NCI-H1048 (cell line): ENCODE measurements at regions not wholly inside any gene's neighbourhood (a gene's known extent, or its start where the extent isn't known, plus 50 kb on each side); places are given as distances from the start of the nearest gene placed in this dataset.

Experiments used
- DNase-seq: peaks from one replicate; lab custom pipeline; 2025; lab: John Stamatoyannopoulos, UW

DNA sequence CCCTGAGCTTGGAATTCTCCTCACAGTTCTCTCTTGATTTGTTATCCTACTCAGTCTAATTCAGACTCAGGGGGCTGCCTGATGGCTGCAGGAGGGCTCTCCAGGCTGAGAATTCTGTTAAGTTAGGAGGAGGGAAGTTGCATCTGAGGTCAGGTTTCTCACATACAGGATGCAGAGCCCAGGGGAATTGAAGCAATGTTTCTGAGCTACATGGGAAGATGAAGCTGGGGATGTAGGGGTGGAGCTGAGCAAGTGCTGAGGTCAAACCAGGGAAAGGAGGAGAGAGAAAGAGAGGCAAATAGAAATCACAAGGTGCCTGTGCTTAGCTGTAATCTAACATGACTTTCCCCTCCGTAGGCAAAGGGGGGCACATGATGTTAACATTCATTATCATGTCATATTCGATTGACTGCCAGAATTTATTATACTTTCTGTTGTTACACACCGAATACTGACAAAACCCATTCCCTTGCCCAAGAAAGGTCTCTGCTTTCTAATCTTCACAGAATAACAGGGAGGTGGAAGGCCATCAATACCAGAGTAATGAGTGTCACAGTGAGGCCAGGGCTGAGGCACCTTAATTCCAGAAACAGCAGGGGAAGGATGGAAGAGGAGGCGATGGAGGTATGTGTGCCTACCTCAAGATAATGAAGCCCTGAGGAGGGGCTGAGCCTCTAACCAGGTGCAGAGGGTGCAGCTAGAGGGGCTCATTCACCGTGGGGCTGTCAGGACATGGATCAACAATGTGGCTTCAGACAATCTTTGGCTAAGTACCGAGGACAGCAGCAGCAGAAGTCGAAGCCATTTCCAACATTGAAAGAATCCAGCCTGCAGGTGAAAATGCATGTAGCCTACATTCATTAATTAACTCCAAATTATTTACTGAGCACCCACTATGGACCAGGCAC is 205.4 kb upstream of the SNX19 start:
- no peak for DNase-seq

DNA sequence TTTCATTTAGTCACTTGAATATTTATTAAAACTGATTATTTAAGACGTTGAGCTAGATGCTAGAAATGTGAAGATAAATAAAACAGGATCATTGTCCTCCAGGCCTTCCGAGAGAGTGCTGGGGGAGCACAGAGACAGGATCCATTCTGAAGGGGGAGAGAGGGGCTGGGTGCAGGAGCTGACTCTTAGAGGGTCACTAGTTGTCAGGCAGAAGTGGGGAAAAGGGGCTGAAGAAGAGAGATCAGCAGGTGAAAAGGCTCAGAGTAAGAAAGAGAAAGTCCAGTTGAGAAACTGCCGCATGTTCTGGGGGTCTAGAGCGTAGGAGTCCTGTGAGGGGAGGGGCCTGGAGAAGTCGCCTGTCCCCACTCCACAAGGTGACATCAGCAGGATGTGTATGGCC is 206.2 kb upstream of the SNX19 start:
- no peak for DNase-seq

DNA sequence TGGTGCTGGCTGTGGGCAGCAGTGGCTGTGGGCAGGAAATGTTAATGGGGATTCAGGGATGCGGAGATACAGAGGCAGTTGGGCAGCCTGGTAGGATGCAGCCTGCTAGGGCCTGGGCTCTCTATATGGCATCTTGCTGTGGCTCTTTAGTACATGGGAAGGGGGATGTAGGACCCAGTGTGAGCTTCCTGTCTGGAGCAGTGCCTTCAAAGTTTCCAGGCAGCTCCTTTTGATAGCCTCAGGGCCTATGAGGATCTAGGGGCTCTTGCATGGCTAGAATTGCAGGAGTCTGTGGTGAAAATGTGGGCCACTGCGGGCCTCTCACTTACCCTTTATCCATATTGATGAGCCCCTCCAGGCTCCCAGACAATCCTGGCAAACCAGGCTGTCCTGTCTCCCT is 213.2 kb upstream of the SNX19 start:
- no peak for DNase-seq

DNA sequence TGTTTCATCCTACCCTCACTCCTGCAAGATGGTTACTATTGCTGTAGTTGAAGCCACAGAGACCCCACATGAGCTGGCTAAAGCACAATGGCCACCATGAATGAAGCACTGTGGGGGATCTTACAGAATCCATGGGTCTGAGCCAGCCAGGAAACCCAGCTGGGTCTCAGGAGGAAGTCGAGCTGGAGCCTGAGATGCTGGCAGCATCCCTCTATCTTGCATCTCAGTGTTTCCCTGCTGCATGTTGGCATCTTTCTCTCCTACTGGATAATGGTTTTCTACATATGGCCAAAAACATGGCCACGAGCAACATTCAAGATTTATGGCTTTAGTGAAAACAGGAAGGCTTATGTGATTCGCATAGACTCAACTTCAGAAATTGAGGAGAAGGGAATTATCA is 219.3 kb upstream of the SNX19 start:
- DNase-seq: no peak

DNA sequence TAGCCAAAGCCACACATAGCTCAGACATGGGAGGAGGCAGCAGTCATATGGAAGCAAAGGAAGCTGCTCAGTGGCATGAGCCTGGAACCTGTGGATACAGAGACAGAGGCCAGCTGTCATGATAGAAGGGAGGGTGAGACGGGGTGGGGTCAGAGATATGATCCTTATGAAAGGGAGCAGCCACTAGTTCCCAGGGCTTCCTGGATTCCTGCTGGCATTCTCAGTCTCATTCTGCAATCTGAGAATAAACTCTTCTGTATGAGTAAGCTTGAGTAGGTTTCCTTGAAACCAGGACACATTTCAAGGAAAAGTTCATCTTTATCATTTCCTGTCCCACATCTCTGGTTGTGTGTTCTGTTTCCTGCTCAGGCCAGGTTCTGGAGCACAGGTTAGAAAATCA is 220.2 kb upstream of the SNX19 start:
- no peak for DNase-seq

DNA sequence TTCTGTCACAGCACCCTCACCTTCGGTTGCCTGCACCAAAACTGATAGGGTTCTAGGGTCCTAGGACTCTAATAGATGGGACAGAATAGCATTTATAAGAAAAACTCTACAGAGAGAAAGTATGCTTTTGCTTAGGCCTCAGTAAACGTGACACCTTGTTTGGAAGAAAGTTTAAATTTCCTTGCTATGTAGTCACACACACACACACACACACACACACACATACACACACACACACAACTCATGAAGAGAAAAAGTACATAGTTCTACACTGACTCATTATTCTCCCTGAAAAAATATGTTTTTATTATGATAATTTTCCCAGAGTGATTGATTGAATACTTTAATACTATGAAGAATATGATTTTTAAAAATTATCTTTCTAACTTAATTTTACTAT is 220.8 kb upstream of the SNX19 start:
- DNase-seq: no peak

DNA sequence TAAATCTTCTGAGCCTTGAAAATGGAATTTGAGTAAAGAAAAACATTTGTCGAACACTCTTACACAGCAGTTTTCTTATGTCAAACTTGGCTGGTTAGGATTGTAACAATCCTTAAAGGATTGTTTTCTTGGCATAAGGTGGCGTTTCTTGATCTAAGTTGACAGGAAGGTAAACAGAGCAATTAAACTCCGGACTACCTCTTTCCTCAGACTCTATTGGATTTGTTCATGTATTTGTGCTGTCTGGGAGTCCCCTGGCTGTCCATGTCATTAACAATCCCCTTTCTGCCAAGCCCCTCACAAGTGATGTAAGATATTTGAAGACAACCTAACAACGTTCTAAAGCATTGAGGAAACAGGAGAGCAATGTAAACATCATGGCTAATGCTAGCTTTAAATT is 222.5 kb upstream of the SNX19 start:
- no peak for DNase-seq

DNA sequence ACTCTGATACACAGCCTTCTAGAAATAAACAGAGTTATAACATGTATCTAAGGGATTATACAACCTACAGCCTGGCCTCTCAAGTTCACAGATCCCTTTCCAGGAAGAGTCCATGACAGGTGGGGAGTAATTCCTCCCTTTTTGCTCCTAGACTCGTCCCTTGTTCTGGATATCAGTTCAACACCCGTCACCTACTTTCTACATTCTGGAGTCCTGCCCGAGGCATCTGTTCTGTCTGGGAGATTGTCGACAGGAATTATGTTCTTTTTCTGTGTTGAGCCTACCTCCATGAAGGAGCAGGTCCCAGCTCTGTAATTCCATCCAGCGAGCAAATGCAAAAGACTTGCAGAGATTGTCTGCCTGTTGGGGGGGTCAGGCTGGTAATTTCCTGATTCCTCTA is 224.6 kb upstream of the NTM start:
- DNase-seq: no peak

DNA sequence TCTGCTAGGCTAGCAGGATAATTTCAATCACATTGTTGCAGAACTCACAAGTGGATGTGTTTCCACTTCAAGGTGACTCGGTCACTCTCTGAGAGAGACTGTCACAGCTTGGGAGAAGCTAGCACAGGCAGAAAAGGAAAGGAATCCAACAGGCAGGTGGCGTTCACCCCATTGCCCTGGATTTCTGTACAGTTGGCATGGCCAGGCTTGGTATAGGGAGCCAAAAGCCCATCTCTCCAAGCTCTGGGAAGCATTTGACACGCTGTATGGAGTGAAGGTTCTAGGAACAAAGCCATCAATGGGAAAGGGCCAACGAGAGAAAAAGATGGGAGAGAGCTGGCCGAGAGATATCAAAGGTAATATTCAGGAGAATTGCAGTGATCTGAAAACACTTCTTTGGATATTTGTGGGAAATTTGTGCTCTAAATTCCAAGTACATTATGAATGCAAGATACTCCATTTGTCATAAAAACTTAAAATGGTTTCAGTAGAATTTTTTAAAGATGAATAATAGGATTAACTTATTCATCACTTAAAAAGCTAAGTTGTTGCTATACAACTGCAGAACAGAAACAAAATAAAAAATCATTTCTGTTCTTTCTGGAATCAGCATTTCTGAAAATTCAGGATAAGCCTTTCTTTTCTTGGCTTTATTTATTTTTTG is 223.5 kb upstream of the NTM start:
- no peak for DNase-seq

DNA sequence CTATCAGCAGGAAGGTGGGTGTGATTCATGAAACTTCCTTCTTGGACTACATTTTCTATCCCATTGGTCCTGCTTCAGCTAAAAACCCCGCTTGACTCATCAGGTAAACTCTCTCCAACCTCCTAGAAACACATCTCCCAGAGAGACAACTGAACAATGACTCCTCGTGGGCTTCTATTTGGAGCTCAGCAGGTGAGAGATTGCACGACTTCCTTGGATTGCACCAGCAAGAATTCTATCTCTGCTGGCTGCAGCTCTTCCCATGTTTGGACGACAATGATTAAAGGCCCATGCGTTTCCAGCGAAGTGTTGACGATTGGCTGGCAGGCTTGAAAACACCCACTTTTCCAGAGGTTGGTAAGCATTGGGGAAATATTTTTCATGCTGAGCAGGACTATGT is 216.1 kb upstream of the NTM start:
- no peak for DNase-seq

DNA sequence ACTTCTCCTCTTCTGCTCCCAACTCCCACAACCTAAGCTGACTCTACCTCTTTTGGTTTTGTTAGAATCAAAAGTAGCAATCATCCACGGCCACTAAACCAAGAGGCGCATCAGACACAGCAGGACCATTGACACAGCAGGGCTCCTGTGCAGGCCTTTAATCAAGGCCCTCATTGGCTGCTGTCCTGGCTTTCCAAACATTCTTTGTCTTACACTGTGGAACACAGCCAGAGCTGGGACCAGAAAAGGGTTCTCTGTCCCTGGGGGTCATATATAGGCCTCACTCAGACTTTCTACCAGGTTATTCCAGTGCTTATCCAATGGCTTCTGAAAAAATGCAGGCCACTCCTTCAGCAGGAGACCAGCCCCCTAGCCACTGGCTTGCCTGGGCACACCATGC is 212.7 kb upstream of the NTM start:
- DNase-seq: no peak

DNA sequence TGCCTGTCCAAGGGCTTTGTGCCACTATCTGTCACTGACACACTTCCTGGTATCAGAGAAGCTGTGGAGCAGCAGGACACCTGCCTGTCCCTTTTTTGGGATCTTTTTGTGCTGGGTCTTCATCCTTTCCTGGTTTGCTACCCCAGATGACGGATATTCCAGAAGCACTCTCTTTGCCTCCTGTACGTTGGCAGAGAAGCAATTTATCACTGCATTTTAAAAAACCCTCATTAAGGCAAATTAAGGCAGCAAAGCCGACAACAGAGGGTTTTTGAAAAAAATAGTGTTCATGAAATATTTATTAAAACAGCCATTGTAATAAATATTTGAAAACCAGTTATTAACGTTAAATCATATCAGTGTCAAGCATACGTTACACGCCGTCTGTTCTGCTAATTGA is 209.6 kb upstream of the NTM start:
- no peak for DNase-seq

DNA sequence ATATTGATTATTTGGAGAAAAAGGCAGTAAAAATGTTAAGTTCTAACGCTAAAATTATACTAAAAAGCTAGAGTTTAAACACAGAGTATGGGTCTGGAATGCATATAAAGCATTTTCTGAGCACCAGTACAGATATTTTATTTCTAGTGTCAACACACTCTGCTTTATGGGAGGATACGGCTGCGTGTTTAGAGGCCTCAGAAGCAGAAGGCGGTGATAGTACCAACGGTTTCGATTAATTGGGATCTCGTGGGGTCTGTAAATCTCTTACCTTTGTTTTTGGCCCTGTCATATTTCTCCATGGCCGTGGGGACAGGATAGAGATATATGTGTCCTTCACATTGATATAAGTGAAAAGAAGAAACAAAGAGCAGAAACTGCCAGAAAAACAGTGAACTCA is 206.8 kb upstream of the NTM start:
- DNase-seq: no peak

DNA sequence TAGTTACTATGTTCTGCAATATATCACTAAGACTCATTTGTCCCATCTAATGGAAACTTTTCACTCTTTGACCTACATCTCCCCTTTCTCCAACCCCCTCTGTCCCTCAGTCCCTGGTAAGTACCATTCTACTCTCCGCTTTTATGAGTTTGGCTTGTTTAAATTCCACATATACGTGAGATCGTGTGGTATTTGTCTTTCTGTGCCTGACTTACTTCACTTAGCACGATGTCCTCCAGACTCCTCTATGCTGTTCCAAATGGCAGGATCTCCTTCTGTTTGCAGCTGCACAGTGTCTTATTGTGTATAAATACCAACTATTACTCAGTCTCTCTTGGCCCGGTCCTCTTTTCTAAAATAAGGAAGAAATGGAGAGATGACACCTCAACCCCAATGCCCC is 205.4 kb upstream of the NTM start:
- no peak for DNase-seq

DNA sequence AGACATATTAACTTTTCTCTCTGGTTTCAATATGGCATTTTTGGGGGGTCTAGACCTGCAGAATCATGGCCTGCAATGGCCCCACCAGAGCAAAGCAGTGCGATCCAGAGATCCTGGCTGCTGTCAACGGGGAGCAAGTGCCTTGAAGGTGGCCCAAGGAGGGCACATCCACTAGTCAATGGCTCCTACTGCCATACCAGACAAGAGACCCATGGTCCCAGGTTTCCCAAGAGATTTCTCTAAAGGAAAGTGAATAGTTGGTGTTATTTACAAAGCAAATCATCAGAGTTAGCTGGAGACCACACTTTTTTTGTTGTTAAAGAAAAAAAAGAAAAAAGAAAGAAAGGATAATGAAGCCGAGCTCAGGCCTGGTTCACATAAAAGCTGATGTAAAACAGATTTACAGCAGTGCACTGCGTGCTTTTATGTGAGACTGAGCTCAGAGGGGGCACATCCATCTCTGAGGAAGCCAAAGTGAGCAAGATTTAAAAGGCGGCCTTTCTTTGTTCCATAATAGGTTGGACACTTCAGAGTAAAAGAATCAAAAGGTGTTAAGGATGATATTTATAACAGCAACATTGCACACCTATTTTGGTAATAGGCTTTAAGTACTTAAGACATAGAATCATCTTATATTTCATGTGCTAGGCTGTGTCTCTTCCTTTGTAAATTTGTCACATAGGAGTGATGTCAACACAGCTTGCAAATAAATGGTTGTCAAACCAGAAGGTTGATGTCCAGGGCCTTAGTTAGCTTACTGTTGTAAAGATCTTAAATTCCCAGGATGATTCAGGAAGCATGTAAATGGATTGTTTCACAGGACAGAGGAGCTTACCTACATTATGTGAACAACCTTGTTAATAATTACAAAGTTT is 201.3 kb upstream of the NTM start:
- DNase-seq: no peak

DNA sequence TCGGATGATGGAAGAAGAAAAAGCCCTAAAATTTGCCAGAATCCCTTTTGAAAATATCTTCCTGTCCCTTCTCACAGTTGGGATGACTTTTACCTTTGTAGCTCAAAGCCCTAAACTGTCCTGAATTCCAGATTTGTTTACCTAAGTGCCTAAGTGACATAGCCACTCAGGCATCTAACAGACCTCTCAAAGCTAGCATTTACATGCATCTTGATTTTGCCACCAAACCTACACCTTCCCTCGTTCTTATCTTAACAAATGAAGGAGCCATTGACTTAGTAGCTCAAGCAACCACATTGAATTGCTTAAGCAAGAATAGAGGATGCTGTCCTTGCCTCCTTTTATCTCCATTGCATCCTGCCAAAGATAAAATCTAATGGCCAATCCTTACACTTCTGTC is 198.4 kb upstream of the NTM start:
- DNase-seq: no peak

DNA sequence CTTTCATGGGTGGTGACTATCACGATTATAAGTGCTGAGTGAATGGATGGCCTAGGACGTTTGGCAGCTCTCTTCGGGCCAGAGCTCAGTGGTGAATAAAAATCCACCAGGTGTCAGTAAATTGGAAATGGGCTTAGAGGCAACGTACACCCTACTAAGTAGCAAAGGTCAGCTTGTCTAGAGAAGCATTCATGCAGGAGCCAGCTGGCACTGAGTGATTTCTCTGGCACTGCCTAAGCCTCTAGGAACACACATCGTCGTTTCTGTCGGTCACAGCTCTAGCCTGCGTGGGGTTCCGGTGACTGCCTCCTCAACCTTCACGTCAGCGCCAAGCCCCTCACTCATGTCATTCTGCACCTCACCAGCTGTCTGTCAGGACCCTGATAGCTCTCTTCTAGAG is 192.4 kb upstream of the NTM start:
- DNase-seq: no peak

DNA sequence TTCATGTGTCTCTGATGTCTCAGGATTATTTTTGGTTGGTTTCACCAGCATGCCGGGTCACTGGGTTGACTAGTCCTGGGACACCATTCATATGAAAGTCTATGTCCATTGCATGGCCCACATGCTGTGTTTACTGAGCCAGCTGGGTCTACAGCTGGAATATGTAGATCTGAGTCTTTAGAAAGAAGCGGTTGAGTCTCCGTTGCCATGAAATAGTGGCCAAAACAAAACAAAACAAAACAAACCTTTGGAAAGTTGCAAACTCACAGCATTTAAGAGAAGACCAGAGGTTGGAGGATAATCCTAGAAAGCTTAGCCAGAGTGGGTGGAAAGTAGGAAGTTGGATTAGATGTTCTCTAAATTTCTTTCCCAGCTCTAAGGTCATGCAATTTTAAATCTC is 191.8 kb upstream of the NTM start:
- DNase-seq: no peak

DNA sequence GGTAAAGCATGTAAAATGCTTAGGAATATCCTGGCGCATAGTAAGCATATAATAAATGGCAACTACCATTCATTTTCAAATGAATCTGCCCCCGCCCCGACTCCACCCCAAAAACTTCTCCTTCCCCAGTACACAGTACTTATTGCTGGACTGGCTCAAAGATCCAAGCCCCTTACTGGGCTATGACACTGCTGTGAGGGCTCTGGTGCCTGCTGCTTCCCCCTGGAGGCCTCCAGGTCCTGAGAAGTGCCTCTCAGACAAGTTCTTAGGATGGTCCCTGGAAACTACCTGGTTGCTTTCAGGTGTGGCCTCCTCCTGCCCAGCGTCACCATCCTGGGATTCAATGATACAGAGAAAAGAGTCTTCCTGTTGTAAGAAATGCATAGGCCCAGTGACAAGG is 190.6 kb upstream of the NTM start:
- no peak for DNase-seq

DNA sequence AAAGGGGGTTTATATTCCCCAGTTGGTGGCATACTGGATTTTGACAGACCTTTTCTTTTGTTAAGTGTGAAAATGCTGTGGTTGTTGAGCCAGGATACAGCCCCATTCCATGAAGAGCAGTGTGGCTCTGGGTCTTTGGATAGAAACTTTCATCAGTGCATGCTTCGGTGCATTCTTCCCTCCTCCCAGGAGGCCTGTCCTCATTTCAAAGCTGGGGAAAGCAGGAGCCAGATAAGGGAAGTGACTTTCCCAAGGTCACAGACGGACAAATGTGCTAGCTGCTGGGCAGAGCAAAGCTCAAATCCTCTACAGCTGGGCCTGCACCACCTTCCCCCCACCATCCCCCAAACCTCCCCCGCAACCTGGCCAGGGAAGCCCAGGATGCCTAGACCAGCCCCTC is 184.5 kb upstream of the NTM start:
- no peak for DNase-seq

DNA sequence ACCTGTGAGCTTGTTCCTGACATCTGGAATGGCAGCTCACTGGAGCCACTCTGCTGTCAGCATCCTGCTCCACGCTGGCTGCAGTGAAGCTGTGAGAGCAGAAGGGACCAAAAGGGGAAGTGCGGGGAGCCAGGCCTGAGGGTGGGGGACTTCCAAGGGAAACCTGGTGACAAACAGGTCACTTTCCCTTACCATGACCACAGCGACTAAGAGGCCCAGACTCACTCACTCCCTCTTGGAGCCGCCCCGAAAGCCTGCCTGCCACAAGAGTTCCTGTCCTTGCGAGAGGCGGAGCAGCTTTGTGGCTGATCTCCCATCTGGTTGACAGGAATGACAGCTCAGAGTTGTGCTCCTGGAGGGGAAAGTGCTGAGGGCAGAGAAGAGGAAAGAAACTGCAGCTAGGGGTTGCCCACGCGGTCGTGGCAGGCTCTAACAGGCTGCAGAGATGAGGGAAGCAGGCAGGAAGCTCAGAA is 183.8 kb upstream of the NTM start:
- no peak for DNase-seq

DNA sequence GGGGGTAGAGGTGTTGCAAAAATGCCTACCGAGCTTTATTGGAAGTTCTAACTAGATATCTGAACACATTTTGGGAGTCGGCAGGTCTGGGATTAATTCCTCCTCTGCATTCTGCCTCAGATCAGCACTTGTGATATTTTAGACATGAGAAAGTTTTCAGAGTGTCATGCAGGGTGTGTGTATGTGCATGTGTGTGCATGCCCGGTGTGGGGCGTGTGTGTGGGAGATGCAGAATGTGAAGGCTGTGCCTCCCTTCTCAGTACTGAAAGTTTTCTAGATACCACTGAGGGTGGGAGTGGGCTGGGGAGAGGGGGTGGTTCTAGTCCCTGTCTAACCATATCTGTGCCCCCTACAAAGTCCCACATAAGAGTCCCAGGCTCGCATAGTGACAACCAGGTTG is 180.0 kb upstream of the NTM start:
- no peak for DNase-seq

DNA sequence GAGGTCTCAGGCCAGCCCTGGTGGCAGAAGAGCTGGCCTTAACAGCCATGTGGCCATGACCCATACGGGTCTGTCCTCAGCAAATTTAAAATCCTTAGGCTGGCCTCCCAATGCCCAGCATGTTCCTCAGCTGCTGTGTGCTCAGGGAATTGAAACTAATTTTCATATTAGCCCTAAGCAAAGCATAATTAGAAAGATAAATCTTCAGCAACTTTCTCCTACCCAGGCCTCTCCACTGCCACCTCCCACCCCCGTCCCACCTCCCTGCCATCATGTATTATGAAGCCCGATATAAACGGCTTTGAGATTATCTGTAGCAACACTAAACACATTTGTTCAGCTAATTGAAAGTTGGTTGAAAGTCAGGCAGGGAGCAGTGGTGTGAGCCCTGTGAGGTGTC is 178.8 kb upstream of the NTM start:
- no peak for DNase-seq
